ENCODE measurements at regions not wholly inside any gene's neighbourhood (a gene's known extent, or its start where the extent isn't known, plus 50 kb on each side); places are given as distances from the start of the nearest gene placed in this dataset.

GRCh38 chr10:131688304-131688703, 212.5 kb upstream of the PPP2R2D start:
- TF ChIP-seq CTCF (IDR thresholded peaks at IDR 0.05; ENCODE audit: poor library complexity) (no peak), EZH2 (IDR thresholded peaks at IDR 0.05; ENCODE audit: borderline replicate concordance) (no peak)
